Inflammatory macrophage (primary cell): ENCODE measurements at regions not wholly inside any gene's neighbourhood (a gene's known extent, or its start where the extent isn't known, plus 50 kb on each side); places are given as distances from the start of the nearest gene placed in this dataset.

Experiments
- DNase-seq, 2 donors: peaks; one replicate each; pipeline ENCODE4 v3.0.0-alpha.2; 2020 to 2022

- DNase-seq, result no peak
Observed at GRCh38 chr13:99911965-99912566, 59.5 kb downstream of the ZIC5 start.

DNA sequence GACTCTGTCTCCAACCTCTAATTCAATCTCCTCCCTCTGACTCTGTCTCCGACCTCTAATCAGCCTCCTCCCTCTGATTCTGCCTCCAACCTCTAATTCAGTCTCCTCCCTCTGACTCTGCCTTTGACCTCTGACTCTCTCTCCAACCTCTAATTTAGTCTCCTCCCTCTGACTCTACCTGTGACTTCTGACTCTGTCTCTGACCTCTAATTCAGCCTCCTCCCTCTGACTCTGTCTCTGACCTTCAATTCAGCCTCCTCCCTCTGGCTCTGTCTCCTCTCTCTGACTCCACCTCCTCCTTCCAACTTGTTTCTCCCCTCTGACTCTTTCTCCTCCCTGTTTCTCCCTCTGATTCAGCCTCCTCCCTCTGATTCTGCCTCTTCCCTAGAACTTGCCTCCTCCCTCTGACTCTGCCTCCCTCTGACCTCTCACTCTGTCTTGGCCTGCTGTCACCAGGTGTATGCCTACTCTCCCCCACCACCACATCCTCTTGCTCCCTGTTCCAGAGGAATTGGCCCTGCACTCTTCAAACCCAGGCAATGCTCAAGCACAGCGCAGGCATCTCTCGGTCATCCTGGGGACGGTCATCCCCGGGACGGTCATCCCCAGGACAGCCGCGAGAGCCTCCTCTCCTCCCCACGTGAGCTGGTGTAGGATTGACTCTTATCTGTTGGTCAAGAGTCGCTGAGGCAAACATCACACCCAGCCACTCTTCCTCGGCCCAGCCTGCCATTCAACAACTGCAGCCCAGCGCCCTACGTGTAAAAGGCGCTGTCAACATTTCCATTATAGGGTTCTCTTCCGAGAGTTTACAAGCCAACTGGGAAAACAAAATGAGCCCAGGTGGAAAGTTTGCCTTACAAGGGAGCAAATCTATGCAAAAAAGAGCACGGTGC lies 60.2 kb downstream of the ZIC5 start:
- DNase-seq, result no peak

GRCh38 chr13:99909836-99910619 lies 61.5 kb downstream of the ZIC5 start:
- no peak for DNase-seq

DNA sequence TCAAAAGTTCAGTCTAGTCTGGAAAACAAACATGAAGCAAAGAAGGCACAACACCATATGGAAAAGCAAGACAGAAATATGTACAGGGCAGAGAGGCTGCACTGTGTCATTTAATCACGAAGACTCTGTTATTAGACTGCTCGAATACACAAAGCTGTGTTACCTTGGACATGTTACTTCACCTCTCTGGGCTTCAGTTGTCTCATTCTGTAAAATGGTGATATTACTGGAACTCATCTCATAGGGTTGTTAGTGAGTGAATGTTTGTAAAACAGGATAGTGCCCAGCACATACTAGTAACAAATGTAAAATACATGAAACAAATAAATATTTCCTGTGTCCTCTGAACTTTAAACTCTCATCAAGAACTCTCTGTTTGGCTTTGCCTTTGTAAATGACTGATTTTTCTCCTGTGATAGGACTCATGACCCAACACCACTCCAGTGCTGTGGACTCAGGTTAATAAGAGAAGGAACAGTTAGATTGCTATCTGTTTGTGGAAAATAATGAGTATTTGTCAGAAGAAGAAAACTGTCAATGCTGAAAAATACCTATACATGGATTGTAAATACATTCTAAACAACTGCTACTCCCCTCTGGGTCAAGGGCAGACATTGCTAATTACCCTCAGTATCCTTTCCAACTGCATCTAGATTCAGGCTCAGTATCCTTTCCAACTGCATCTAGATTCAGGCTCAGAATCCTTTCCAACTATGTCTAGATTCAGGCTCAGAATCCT lies 62.3 kb downstream of the ZIC5 start:
- DNase-seq, result no peak

GRCh38 chr13:99908140-99908803 lies 63.3 kb downstream of the ZIC5 start:
- DNase-seq, result peak in 1 of 2 donors; percentile 5

- DNase-seq, result no peak
Observed at GRCh38 chr13:99907627-99908026, 63.9 kb downstream of the ZIC5 start.

DNA sequence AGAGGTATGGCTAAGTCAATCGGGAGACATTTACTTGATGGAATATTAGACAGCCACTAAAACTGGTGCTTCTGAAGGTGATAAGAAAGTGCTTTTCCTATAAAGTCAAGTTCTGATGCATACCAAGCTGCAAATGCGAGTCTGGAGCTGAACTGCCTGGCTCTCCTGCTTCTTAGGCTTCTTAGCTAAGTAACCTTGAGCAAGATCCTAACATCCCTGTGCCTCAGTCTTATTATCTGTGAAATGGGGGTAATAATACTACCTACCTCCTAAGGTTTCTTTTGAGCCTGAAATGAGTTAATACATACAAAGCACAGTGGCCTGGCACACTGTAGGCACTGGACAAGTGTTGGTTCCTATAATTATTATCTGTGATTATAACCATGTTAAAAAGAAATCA lies 64.5 kb downstream of the ZIC5 start:
- DNase-seq, result no peak

DNA sequence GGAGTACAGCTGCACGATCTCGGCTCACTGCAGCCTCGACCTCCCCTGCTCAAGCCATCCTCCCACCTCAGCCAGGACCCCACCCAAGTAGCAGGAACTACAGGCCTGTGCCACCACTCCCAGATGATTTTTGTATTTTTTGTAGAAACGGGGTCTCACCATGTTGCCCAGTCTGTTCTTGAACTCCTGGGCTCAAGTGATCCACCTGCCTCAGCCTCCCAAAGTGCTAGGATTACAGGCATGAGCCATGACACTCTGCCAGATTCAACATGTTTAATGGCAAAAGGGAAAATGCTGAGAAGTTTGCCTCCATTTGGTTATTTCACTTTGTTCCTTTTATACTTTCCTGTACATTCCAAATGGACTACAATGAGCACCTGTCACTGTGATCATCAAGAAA lies 65.8 kb downstream of the ZIC5 start:
- DNase-seq, result no peak

DNA sequence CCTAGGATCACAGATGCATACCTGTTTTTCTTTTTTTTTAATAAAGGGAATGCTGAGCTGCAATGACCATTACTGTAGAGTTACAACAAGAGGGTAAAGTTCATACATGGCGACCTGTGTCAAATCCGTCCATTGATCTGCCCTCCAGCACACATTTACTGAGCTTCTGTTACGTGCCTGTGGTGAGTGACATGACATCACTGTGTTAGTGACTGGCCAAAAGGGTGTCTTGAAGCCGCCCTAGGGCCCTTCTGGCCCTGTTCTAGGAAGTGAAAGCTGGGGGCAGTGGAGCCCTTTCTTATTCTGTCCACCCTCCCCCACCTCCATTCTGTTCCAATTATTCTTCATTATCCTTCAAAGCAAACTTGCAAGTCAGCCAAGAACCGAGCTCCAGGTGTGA lies 66.3 kb downstream of the ZIC5 start:
- DNase-seq, result peak in 1 of 2 donors; percentile 45

DNA sequence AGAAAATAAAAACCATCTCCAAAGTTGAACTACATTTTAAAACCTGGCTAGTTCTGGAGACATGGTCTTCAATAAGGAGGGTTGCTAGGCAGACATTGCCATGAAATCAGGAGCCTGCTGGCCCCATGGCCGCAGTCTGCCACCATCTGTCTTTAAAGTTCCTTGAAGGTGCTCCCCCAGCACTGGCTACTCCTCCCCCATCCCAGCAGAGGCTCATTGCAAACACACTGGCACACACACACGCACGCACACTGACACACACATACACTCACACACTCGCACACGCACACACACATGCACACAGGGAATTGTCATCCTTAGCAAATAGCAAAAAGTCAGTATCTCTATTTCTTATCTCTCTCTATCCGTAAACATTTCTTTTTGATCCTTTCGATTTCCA lies 68.4 kb downstream of the ZIC5 start:
- DNase-seq, result no peak

DNA sequence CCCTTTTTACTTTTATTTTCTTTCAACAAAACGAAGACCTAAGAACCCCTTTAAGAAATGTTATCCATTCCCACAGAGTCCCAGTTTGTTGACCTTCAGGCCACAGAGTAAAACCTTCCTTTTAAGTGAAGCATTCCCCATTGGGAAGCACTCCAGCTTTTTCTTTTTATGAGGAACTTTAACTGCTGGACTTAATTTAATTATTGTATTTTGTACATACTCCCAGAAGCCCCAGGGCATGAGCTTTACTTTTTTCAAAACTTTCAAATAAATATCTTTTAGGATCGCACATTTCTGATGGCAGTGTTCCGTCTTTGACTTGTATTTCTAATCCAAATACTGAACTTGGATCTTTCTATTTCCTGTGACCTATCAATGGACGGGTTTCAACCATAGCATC lies 68.9 kb downstream of the ZIC5 start:
- no peak for DNase-seq

GRCh38 chr13:99900960-99901359 lies 70.6 kb downstream of the ZIC5 start:
- DNase-seq, result no peak

DNA sequence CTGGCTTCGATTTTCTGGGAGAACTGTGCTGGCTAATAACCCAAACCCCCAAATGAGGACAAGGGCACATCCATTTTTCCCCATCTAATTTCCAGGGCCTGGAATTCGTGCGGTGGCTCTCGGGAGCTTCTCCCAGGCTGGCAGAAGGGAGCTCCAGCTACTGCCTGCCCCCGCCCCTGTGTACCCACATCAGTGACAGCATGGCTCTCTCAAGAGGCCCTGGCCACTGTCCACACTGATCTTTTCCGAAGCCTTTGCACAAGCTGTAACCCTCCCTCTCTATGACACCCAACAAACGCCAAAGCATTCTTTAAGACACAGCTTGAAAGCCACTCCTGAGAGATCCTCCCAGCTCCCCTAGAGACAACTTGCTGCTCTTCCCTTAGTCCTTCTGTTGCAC lies 73.1 kb downstream of the ZIC5 start:
- DNase-seq, result no peak

GRCh38 chr13:99897076-99897440 lies 74.5 kb downstream of the ZIC5 start:
- DNase-seq, result no peak

DNA sequence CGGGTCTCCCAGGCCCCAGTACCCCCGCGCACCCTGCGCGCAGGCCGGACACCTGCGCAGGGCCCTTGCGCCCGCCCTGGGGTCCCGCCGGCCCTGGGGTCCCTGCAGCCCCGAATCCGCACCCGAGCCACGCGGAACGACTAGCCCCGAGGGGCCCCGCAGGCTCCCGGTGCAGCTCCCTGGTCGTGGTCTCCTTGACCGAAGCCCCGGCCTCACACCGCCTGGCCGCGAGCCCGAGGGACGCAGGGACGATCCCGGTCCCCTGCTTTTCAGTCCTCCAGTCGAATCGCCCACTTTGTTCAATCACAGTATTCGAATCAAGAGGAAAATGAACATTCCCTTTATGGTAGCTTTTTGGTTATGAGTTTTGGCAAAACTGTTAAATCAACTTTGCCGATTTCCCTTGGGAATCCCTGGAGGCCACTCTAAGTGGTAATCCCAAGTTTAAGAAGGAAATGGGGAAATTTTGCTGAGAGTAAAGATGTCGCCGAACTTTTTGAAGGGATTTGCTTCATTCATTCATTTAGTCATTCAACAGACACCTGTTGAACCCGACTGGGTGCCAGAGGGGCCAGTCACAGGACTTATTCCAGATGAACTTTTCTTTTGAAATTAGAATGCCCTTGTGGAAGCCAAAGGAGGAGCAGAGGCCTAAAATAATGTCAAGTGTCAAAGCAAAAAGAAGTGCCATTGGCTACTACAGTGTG lies 75.0 kb downstream of the ZIC5 start:
- DNase-seq, result no peak

DNA sequence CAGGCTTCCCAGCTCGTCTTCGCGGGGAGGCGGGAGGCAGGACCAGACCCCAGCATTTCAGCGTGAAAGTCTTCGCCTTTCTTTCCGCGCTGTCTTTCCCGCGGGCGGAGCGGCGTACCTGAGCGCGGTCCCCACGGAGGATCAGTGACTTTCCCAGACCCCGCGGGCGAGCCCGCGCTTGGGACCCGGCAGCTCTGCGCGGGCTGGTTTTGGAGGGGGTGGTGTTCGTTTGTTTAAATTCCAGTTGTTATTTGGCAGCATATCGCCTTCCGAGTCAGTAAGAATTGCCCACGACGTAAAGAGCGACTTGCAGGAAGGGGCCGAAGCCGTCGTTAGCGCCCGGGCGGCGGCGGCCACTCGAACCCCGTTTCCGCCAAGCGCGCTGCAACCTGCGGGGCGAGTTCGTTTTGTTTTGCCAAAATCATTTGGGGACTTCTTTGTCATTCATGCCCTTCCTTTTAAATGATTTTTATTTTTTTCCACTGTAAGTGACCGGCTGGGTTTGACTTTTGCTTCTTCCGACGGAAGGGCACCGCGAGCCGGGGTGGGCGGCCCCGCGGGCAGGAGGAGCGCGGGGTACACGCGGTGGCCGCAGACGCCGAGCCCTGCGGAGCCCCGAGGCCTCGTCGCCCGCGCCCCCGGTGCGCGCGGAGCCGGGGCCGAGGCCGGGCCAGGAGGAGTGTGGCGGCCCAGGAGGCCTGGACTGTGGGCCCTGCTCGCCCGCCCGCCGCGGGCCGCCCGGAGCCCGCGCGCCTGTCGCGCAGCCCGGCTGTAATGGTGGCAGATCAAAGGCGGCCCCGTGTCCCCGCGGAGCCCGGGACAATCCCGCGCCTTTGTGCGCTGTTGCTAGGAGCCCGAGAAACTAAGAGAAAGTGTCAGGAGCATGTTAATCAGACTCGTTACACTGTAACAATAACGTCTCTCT lies 75.9 kb downstream of the ZIC5 start:
- no peak for DNase-seq

- no peak for DNase-seq
Observed at GRCh38 chr13:99894840-99895443, 76.6 kb downstream of the ZIC5 start.

DNA sequence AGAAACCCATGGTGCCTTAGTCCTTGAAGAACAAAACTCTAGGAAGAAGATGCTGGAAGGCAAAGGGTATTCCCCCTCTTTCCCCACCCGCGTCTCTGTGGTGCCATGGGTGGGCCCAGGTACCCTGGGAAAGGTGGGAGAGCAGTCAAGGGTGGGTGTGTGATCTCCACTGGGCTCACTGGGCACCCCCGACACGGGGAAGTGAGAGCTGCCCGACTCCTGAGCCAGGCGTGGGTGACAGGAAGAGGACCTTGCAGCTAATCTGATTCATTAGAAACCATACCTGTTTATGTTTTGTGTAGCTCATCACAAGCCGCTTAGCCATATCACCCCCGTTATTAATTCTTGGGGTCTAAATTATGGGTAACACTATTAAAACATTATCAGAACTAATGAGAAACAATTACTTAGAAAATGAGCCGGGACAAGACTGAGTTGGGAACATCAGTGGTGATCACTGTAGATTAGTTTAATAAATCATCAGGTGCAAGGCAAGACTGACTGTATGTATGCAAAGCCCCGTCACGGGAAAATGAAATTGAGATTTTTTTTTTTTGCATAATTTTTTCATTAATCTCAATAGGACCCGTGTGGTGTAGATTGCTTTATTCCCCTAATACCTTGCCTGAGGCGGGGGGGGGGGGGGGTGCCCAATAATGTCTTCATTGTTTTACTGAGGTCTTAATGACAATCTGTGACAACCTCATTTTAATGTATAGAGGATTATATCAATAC lies 77.3 kb downstream of the ZIC5 start:
- no peak for DNase-seq

GRCh38 chr13:99893567-99893966 lies 78.0 kb downstream of the ZIC5 start:
- no peak for DNase-seq
